HUES64 (cell line): ENCODE measurements at regions not wholly inside any gene's neighbourhood (a gene's known extent, or its start where the extent isn't known, plus 50 kb on each side); places are given as distances from the start of the nearest gene placed in this dataset.
"Not testable (repeated sequence)": the region's sequence is repeated elsewhere in the genome, so short reads cannot be mapped to it uniquely, and the experiment has no call there.

Source experiments
- H3K27ac ChIP-seq: 2 replicates; pipeline ENCODE4 v1.7.0; 2013; ENCODE audit warnings: low read depth, low read length, inconsistent platforms
- H3K27me3 ChIP-seq: 2 replicates; pipeline ENCODE4 v1.6.1; 2013; ENCODE audit warnings: mild to moderate bottlenecking, low read length; ENCODE audit not compliant: insufficient read depth
- H3K36me3 ChIP-seq: 2 replicates; pipeline ENCODE4 v1.6.1; 2013; ENCODE audit warnings: mild to moderate bottlenecking, low read length; ENCODE audit not compliant: insufficient read depth
- H3K4me1 ChIP-seq: 2 replicates; pipeline ENCODE4 v1.6.1; 2013; ENCODE audit warnings: mild to moderate bottlenecking, low read length, moderate library complexity; ENCODE audit not compliant: insufficient read depth
- H3K4me3 ChIP-seq: 2 replicates; pipeline ENCODE4 v1.5.1; 2013; ENCODE audit warnings: mild to moderate bottlenecking, low read length, moderate library complexity
- H3K9ac ChIP-seq: 2 replicates; pipeline ENCODE4 v1.6.1; 2013; ENCODE audit warnings: mild to moderate bottlenecking, low read depth, low read length
- H3K9me3 ChIP-seq: 2 replicates; pipeline ENCODE4 v1.6.1; 2013; ENCODE audit warnings: low read depth, low read length; ENCODE audit not compliant: insufficient read depth
- WGBS: fragments of 150-250, 120-280 bp; methylation state at CpG from one replicate; pipeline ENCODE4 v1.1.7; 2013; ENCODE audit warnings: missing lambda C conversion rate; 5-methylcytosine and 5-hydroxymethylcytosine counted together

DNA sequence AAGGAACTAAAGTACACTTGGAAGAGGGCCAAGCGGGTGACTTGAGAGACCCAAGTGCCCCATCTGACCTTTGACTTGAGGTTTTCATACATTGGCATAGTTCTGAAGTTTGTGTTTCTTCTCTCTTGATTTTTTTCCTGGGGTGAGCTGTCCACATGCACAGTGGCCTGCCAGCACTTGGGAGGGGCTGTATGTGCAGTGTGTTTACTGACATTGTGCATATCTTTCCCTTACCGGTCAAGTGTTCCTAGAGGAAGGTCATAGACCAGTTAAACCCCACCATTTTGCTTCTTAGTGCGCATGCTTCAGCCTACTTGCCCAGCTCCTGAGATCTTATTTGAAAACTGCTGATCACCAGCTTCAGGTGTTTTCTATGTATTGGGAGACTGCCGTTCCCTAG is 435.2 kb upstream of the KAZN start:
- Histone ChIP-seq H3K36me3 (no peaks in the 10 kb centered on the region), H3K9me3 (peaks cover 3% of the 10 kb centered on the region; the same call in 1 of the 2 replicates), H3K27me3 (no peaks in the 10 kb centered on the region), H3K4me1 (peaks cover 9% of the 10 kb centered on the region), H3K4me3 (no peak overlapping the region), H3K9ac (no peak overlapping the region), H3K27ac (no peak overlapping the region)
- 98% methylated on average over 4 of the region's 4 CpGs for WGBS

DNA sequence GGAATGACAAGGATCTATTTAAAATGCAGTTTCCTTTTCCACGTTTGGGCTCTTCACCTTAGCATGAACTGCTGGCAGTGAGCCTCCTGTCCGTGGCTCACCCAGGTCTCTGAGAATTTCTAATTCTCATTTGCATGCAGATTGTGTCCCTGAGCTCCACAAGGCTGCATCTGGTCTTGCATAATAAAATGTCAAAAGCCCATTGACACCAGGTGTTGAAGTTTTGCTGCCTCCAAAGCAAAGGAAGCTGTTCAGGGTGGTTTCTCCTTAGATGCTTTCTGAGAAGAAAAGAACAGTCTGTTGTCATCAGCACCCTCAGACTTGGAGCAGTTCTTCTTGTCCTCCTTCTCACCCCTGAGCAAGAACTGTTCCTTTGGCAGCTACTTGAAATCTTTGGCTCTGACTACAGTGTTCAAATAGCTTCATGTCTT is 433.1 kb upstream of the KAZN start:
- 0 out of 2 replicates have a peak, but pooled peaks cover 3% of the 10 kb centered on the region for H3K9me3 ChIP-seq
- no peaks in the 10 kb centered on the region for H3K36me3 ChIP-seq
- 38% methylated on average over 2 of the region's 2 CpGs for WGBS
- H3K9ac ChIP-seq: no peak overlapping the region
- no peaks in the 10 kb centered on the region for H3K27me3 ChIP-seq
- no peak overlapping the region for H3K4me3 ChIP-seq
- H3K27ac ChIP-seq: no peak overlapping the region; the same call in 1 of the 2 replicates
- H3K4me1 ChIP-seq: peaks cover 9% of the 10 kb centered on the region

DNA sequence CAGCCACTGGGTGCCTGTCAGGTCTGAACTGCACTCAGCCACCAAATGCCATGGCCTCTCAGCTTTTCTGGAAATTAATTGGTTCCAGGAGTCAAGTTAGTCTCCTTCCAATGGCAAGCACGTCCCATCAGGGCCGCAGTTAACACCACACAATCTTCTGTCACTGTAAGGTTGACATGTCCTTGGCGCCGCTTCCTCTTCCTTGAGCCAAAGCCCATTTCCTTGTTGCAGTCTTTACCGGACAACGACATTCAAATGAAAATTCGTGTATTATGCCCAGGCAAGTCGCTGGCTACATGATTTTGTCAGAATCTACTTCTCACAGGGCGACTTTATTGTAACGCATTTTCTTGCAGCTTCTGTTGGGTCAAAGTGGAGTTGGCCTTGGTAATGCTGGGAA is 430.6 kb upstream of the KAZN start:
- WGBS: 95% methylated on average over 10 of the region's 10 CpGs
- no peak overlapping the region for H3K4me3 ChIP-seq
- peaks cover 9% of the 10 kb centered on the region for H3K4me1 ChIP-seq
- no peaks in the 10 kb centered on the region for H3K36me3 ChIP-seq
- H3K27ac ChIP-seq: no peak overlapping the region
- H3K27me3 ChIP-seq: no peaks in the 10 kb centered on the region
- peaks cover under 1% of the 10 kb centered on the region; the same call in 1 of the 2 replicates for H3K9me3 ChIP-seq
- no peak overlapping the region for H3K9ac ChIP-seq

DNA sequence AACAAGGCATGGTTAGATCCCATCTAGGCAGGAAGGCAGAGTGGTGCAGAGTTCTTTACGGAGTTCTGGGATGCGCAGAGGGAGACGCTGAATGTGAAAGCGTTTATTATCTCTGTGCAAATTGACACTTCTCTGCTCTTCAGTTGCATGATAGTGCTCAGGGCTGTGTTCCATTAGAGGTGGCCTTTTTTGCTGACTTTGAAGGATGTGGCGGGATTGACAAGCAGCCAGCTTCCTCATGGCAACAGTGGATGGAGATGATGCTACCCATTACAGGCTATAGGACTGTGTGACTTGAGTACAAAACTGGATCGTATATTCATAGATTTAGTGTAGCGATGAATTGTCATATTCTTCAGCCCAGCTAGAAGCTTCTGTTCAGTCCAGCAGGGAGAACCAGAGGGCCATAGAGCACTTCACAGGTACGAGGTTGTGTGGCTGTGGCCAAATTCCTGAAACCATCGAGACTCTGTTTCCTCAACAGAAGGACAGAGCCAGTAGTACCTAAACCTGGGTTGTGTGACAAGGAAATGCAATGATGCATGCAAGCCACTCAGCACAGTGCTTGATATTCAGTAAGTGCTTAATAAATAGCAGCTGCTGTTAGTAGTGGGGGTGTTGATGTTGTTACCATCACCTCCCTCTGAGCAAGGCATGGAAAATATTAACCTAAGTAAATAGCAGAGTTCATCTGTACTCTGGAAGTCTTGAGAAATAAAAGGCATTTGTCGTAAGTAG is 430.0 kb upstream of the KAZN start:
- H3K4me1 ChIP-seq: peaks cover 9% of the 10 kb centered on the region
- H3K27ac ChIP-seq: no peak overlapping the region
- 92% methylated on average over 10 of the region's 10 CpGs for WGBS
- no peaks in the 10 kb centered on the region for H3K27me3 ChIP-seq
- H3K4me3 ChIP-seq: no peak overlapping the region
- H3K9ac ChIP-seq: no peak overlapping the region
- H3K9me3 ChIP-seq: no peaks in the 10 kb centered on the region; the same call in 1 of the 2 replicates
- H3K36me3 ChIP-seq: no peaks in the 10 kb centered on the region

DNA sequence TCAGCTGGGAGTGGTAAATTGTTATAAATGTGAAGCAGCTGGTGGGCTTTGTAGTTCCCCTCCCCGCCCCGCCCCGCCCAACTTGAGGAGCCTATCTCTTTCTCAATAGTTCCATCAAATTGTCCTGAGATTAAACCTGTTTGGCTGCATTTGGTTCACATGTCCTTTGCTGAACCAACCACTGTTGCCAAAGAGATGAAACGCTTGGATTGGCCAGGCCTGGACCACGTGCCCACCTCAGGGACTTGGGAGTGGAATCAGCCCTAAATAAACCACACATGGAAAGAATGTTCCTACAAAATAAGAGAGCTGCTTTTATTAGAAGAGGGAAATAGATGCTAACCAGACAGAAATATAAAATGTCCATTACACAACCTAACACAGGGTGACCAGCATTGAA is 424.9 kb upstream of the KAZN start:
- H3K4me3 ChIP-seq: no peak overlapping the region
- no peaks in the 10 kb centered on the region; the same call in 1 of the 2 replicates for H3K9me3 ChIP-seq
- no peak overlapping the region for H3K9ac ChIP-seq
- no peak overlapping the region for H3K27ac ChIP-seq
- H3K36me3 ChIP-seq: no peaks in the 10 kb centered on the region
- peaks cover 13% of the 10 kb centered on the region for H3K4me1 ChIP-seq
- no peaks in the 10 kb centered on the region for H3K27me3 ChIP-seq
- WGBS: 94% methylated on average over 5 of the region's 5 CpGs

DNA sequence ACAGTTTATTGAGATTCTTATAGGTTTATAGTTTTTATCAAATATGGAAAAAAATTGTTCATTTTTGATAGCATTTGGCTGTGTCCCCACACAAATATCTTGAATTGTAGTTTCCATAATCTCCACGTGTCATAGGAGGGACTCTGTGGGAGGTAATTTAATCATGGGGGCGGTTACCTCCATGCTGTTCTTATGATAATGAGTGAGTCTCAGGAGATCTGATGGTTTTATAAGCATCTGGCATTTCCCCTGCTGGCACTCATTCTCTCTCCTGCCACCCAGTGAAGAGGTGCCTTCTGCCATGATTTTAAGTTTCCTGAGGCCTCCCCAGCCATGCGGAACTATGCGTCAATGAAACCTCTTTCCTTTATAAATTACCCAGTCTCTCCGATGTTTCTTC is 420.6 kb upstream of the KAZN start:
- not testable (repeated sequence) for H3K36me3 ChIP-seq, H3K9me3 ChIP-seq, H3K4me3 ChIP-seq, H3K9ac ChIP-seq, H3K27ac ChIP-seq, H3K27me3 ChIP-seq
- H3K4me1 ChIP-seq: peaks cover 37% of the 10 kb centered on the region
- 54% methylated on average over 5 of the region's 5 CpGs for WGBS

DNA sequence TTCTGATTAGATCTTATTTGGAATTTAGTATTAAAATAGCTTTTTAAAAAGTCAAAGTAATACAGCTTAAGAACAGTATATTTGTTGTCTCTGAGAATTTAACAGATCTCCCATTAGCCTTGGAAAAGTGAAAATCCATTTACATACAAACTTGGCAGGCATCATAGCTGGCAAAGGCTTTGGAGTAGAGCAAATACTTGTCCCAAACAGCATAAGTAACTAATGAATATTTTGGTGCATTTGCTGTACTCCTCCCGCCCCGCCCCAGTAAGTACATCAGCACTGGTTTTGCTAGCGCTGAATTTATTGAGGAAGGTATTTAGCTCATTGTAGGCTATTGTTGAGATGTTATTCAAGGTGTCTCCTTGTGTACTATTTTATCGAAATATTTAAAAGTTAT is 417.7 kb upstream of the KAZN start:
- Histone ChIP-seq H3K4me1 (peaks cover 54% of the 10 kb centered on the region), H3K9me3 (no peaks in the 10 kb centered on the region), H3K9ac (no peak overlapping the region), H3K27ac (no peak overlapping the region), H3K27me3 (no peaks in the 10 kb centered on the region), H3K36me3 (no peaks in the 10 kb centered on the region), H3K4me3 (no peak overlapping the region)
- WGBS: 73% methylated on average over 4 of the region's 4 CpGs

DNA sequence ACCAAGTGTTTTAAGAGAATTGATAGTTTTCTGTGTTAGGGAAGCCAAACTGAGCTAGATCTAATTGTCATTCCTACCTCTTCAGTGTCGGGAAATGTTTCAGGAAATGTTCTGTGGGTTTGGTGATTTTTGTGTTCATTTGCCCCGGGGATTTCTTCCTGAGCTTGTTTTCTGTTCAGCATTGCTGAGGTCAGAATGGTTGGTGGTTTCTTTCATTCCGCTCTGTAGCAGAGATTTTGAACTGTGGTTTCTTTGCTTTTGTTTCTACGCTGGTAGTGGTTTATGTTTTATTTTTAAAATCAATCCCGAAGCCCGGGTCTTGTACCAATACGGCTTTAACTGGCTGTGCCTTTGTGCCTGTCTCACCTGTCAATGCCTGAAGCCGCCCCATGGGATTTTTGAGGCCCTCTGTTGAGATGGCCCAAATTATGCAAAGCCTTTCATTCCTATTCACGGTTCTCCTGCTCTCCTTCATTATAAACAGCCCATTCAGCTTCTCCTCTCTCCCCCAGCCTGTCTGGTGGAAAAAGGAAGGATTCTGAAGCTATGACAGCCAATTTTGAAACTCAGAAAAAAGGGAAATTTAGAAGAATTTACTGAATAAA is 417.2 kb upstream of the KAZN start:
- 79% methylated on average over 9 of the region's 9 CpGs for WGBS
- Histone ChIP-seq H3K4me3 (no peak overlapping the region), H3K27ac (no peak overlapping the region), H3K27me3 (no peaks in the 10 kb centered on the region), H3K36me3 (no peaks in the 10 kb centered on the region), H3K4me1 (peaks cover 54% of the 10 kb centered on the region), H3K9ac (no peak overlapping the region), H3K9me3 (no peaks in the 10 kb centered on the region)

DNA sequence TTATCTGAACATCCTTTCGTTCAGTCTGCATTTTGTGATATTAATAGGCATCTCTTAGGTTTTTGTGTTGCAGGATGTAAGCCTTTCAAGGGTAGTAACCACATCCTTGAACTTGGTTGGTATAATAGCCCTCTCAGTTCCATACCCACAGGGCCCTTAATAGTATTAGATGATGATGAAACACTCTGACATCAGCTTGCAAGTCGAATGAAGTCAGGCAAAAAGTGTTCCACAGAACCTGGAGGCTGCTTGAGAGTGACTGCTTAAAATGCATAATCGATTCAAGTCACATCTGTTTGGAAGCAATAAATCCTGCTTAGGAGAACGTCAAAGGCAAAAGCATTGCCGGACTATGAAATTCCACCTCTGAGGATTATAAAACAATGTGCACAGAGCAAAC is 415.6 kb upstream of the KAZN start:
- 92% methylated on average over 5 of the region's 5 CpGs for WGBS
- no peak overlapping the region for H3K9ac ChIP-seq
- no peaks in the 10 kb centered on the region for H3K36me3 ChIP-seq
- H3K4me1 ChIP-seq: peaks cover 48% of the 10 kb centered on the region
- H3K27me3 ChIP-seq: no peaks in the 10 kb centered on the region
- H3K4me3 ChIP-seq: peak overlapping the region; percentile 10; the same call in 1 of the 2 replicates
- H3K27ac ChIP-seq: no peak overlapping the region
- H3K9me3 ChIP-seq: no peaks in the 10 kb centered on the region

DNA sequence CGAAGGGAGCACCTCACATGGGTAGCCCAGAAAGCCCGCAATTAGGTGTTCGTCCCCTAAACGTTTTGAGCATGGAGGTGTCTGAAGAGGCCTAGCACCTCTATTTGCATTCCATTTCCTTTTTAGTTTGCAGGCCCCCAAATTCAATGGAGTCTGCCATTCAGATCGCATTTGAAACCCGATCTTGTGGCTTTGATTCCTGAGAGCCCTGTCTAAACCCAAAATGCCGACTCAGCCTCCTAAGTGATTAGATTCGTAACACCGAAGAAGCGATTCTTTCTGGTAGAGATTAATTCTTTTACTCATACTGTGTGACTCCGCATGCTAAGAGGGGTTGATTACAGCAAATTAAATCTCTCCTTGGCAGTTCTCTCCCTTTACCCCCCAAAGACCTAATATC is 415.2 kb upstream of the KAZN start:
- Histone ChIP-seq H3K4me3 (peak overlapping the region; percentile 10; the same call in 1 of the 2 replicates), H3K4me1 (peaks cover 44% of the 10 kb centered on the region), H3K9me3 (no peaks in the 10 kb centered on the region), H3K27me3 (no peaks in the 10 kb centered on the region), H3K9ac (no peak overlapping the region), H3K36me3 (no peaks in the 10 kb centered on the region), H3K27ac (peak overlapping the region; percentile 23; the same call in 1 of the 2 replicates)
- 76% methylated on average over 10 of the region's 11 CpGs for WGBS

DNA sequence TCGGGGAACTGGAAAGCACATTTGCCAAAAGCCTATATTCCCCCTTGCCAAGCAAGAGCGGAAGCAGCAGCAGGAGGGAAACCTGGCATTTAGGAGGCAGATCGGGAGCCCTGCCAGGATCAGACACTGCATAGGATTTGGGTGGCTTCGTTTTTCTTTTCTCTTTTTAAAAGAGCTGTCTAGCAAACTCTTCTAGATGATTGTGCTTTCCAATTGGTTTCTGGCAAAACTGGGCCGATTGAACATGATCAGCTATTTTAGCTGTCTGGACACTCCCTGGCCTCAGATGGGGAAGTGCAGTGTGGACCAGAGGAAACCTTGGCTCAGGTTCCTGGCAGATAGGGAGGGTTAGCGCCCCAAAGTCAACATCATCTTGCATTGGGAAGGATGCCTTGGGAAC is 414.0 kb upstream of the KAZN start:
- no peak overlapping the region for H3K9ac ChIP-seq
- no peak overlapping the region for H3K4me3 ChIP-seq
- H3K36me3 ChIP-seq: no peaks in the 10 kb centered on the region
- H3K9me3 ChIP-seq: no peaks in the 10 kb centered on the region
- no peak overlapping the region for H3K27ac ChIP-seq
- H3K27me3 ChIP-seq: no peaks in the 10 kb centered on the region
- peaks cover 38% of the 10 kb centered on the region for H3K4me1 ChIP-seq
- 96% methylated on average over 6 of the region's 6 CpGs for WGBS
